ENCODE measurements at regions not wholly inside any gene's neighbourhood (a gene's known extent, or its start where the extent isn't known, plus 50 kb on each side); places are given as distances from the start of the nearest gene placed in this dataset.

GRCh38 chr11:71332046-71332445, 79.7 kb upstream of the SHANK2 start:
- TF ChIP-seq CTCF (IDR thresholded peaks at IDR 0.05; ENCODE audit: low read depth, low read length) (no peak), EZH2phosphoT487 (IDR thresholded peaks at IDR 0.05; ENCODE audit: low read depth) (no peak)

Measured in OCI-LY3 (cell line).